GM10266 (cell line): ENCODE measurements at regions not wholly inside any gene's neighbourhood (a gene's known extent, or its start where the extent isn't known, plus 50 kb on each side); places are given as distances from the start of the nearest gene placed in this dataset.

ENCODE experiments used
- DNase-seq: peaks from one replicate; pipeline ENCODE4 v3.0.0; 2012; ENCODE audit errors: extremely low spot score
- CTCF ChIP-seq: IDR thresholded peaks from 2 replicates; pipeline ENCODE4 v1.5.1; 2012; ENCODE audit warnings: mild to moderate bottlenecking, low read depth; ENCODE audit not compliant: control insufficient read depth, insufficient read depth; ENCODE audit errors: missing control alignments

GRCh38 chr4:176482972-176483371, 163.2 kb downstream of the SPCS3 start:
- no peak for TF ChIP-seq CTCF
- DNase-seq = no peak

GRCh38 chr4:176484301-176484984, 164.7 kb downstream of the SPCS3 start:
- no peak for DNase-seq
- TF ChIP-seq CTCF = no peak

GRCh38 chr4:176489001-176489400, 169.2 kb downstream of the SPCS3 start:
- no peak for TF ChIP-seq CTCF
- DNase-seq = no peak

- DNase-seq = peak; percentile 38
Measured at GRCh38 chr4:176492646-176493302, 173.0 kb downstream of the SPCS3 start.

GRCh38 chr4:176498617-176499256, 179.0 kb downstream of the SPCS3 start:
- DNase-seq = no peak
- no peak for TF ChIP-seq CTCF

More at GRCh38 chr4:176492646-176493302, 173.0 kb downstream of the SPCS3 start:
- TF ChIP-seq CTCF = no peak

- TF ChIP-seq CTCF = no peak
- no peak for DNase-seq
Measured at GRCh38 chr4:176499518-176499917, 179.8 kb downstream of the SPCS3 start.

GRCh38 chr4:176500894-176501293, 181.1 kb downstream of the SPCS3 start:
- no peak for DNase-seq
- no peak for TF ChIP-seq CTCF
